ENCODE measurements at regions not wholly inside any gene's neighbourhood (a gene's known extent, or its start where the extent isn't known, plus 50 kb on each side); places are given as distances from the start of the nearest gene placed in this dataset.

- no peak for TF ChIP-seq CTCF (IDR thresholded peaks at IDR 0.05; ENCODE audit: low read depth, low read length)
Measured at GRCh38 chr22:47267513-47268282, 505.2 kb downstream of the TBC1D22A start.

GRCh38 chr22:47266329-47266728, 503.9 kb downstream of the TBC1D22A start:
- DNase-seq (ENCODE audit: extremely low read depth, low read depth): no peak
- TF ChIP-seq CTCF (IDR thresholded peaks at IDR 0.05; ENCODE audit: low read depth, low read length): no peak

More at GRCh38 chr22:47267513-47268282, 505.2 kb downstream of the TBC1D22A start:
- no peak for DNase-seq (ENCODE audit: extremely low read depth, low read depth)

- no peak for TF ChIP-seq CTCF (IDR thresholded peaks at IDR 0.05; ENCODE audit: low read depth, low read length)
- DNase-seq (ENCODE audit: extremely low read depth, low read depth): no peak
Measured at GRCh38 chr22:47260551-47260950, 498.1 kb downstream of the TBC1D22A start.

GRCh38 chr22:47259990-47260389, 497.5 kb downstream of the TBC1D22A start:
- DNase-seq (ENCODE audit: extremely low read depth, low read depth): no peak
- TF ChIP-seq CTCF (IDR thresholded peaks at IDR 0.05; ENCODE audit: low read depth, low read length): no peak

GRCh38 chr22:47259049-47259448, 496.6 kb downstream of the TBC1D22A start:
- TF ChIP-seq CTCF (IDR thresholded peaks at IDR 0.05; ENCODE audit: low read depth, low read length): no peak
- no peak for DNase-seq (ENCODE audit: extremely low read depth, low read depth)

- TF ChIP-seq CTCF (IDR thresholded peaks at IDR 0.05; ENCODE audit: low read depth, low read length): no peak
- no peak for DNase-seq (ENCODE audit: extremely low read depth, low read depth)
Measured at GRCh38 chr22:47257976-47258375, 495.5 kb downstream of the TBC1D22A start.

- TF ChIP-seq CTCF (IDR thresholded peaks at IDR 0.05; ENCODE audit: low read depth, low read length): no peak
- DNase-seq (ENCODE audit: extremely low read depth, low read depth): no peak
Measured at GRCh38 chr22:47257566-47257965, 495.1 kb downstream of the TBC1D22A start.
